GM18511 (cell line): ENCODE measurements at regions not wholly inside any gene's neighbourhood (a gene's known extent, or its start where the extent isn't known, plus 50 kb on each side); places are given as distances from the start of the nearest gene placed in this dataset.

Experiments used
- ATAC-seq: cut with Tn5 transposase; IDR thresholded peaks from one replicate; pipeline ENCODE4 v1.9.1; 2021; ENCODE audit warnings: mild to moderate bottlenecking, moderate library complexity; ENCODE audit not compliant: unreplicated experiment

- ATAC-seq, result no peak
Observed at GRCh38 chr5:28208356-28208755, 1170.0 kb upstream of the CDH9 start.

GRCh38 chr5:28190011-28190410 lies 1151.6 kb upstream of the CDH9 start:
- ATAC-seq, result no peak

- ATAC-seq, result no peak
Observed at GRCh38 chr5:28174691-28175090, 1136.3 kb upstream of the CDH9 start.

GRCh38 chr5:28165096-28165495 lies 1126.7 kb upstream of the CDH9 start:
- no peak for ATAC-seq

GRCh38 chr5:28164568-28164967 lies 1126.2 kb upstream of the CDH9 start:
- no peak for ATAC-seq

- ATAC-seq, result no peak
Observed at GRCh38 chr5:28156981-28157380, 1118.6 kb upstream of the CDH9 start.

- ATAC-seq, result no peak
Observed at GRCh38 chr5:28143519-28143918, 1105.1 kb upstream of the CDH9 start.

GRCh38 chr5:28132151-28132550 lies 1093.8 kb upstream of the CDH9 start:
- no peak for ATAC-seq

- ATAC-seq, result no peak
Observed at GRCh38 chr5:28117691-28118090, 1079.3 kb upstream of the CDH9 start.

- ATAC-seq, result no peak
Observed at GRCh38 chr5:28117273-28117672, 1078.9 kb upstream of the CDH9 start.

GRCh38 chr5:28110781-28111180 lies 1072.4 kb upstream of the CDH9 start:
- no peak for ATAC-seq

GRCh38 chr5:28104080-28104479 lies 1065.7 kb upstream of the CDH9 start:
- no peak for ATAC-seq

GRCh38 chr5:28084069-28084468 lies 1045.7 kb upstream of the CDH9 start:
- no peak for ATAC-seq

- ATAC-seq, result no peak
Observed at GRCh38 chr5:28082610-28083009, 1044.2 kb upstream of the CDH9 start.

GRCh38 chr5:28077291-28078240 lies 1039.2 kb upstream of the CDH9 start:
- ATAC-seq, result no peak

- ATAC-seq, result no peak
Observed at GRCh38 chr5:28066856-28067255, 1028.5 kb upstream of the CDH9 start.

GRCh38 chr5:28065656-28066055 lies 1027.3 kb upstream of the CDH9 start:
- no peak for ATAC-seq

GRCh38 chr5:28046596-28046995 lies 1008.2 kb upstream of the CDH9 start:
- no peak for ATAC-seq

- no peak for ATAC-seq
Observed at GRCh38 chr5:28027851-28028250, 989.5 kb upstream of the CDH9 start.

- no peak for ATAC-seq
Observed at GRCh38 chr5:28017178-28017577, 978.8 kb upstream of the CDH9 start.

GRCh38 chr5:28014779-28015178 lies 976.4 kb upstream of the CDH9 start:
- ATAC-seq, result no peak

- ATAC-seq, result no peak
Observed at GRCh38 chr5:28012538-28012937, 974.2 kb upstream of the CDH9 start.

GRCh38 chr5:28009576-28009975 lies 971.2 kb upstream of the CDH9 start:
- ATAC-seq, result no peak
